GM12878 (cell line): ENCODE measurements at regions not wholly inside any gene's neighbourhood (a gene's known extent, or its start where the extent isn't known, plus 50 kb on each side); places are given as distances from the start of the nearest gene placed in this dataset.

Experiments used
- ATAC-seq: fragments of 200-7000 bp; cut with Tn5 transposase; 3 replicates; pipeline ENCODE4 v1.9.1; 2020; ENCODE audit warnings: mild to moderate bottlenecking, moderate library complexity
- BruUV-seq: library from RNA; stranded (reverse); fragments of 400-500 nt; replicated peaks from 2 replicates; lab custom pipeline; 2021; lab: Mats Ljungman, UMichigan
- CTCF ChIA-PET: fragments of 300-600 bp; sonication (Branson Sonifier 250); formaldehyde crosslinking; extraction: SDS; loops from one replicate; lab custom pipeline; 2021; ENCODE audit warnings: inconsistent platforms; lab: Yijun Ruan, JAX
- POLR2A ChIA-PET: fragments of 350-600 bp; formaldehyde crosslinking; extraction: SDS; loops from one replicate; lab custom pipeline; 2021; ENCODE audit warnings: inconsistent platforms; lab: Charles Lee
- RAD21 ChIA-PET: fragments of 300-600 bp; sonication (Branson Sonifier 250); formaldehyde crosslinking; loops from one replicate; lab custom pipeline; 2023; ENCODE audit warnings: antibody characterized with exemption; ENCODE audit not compliant: unreplicated experiment; lab: Charles Lee
- SMC1A ChIA-PET: fragments of 300-600 bp; sonication (Branson Sonifier 250); formaldehyde crosslinking; loops from one replicate; lab custom pipeline; 2023; ENCODE audit not compliant: unreplicated experiment, uncharacterized antibody; lab: Charles Lee
- DNase-seq: peaks from one replicate; pipeline ENCODE4 v3.0.0-alpha.2; 2011; ENCODE audit warnings: low read depth, low spot score
- FAIRE-seq: peaks from 3 replicates; lab custom pipeline; 2011; peaks lifted over from hg19 to GRCh38; lab: Jason Lieb, UNC
- H2AFZ ChIP-seq: 2 replicates; pipeline ENCODE4 v1.6.0; 2011; ENCODE audit warnings: low read depth, low read length, control low read depth; ENCODE audit not compliant: control insufficient read depth
- H3K27ac ChIP-seq: 2 replicates; pipeline ENCODE4 v1.5.1; 2011; ENCODE audit warnings: control low read depth; ENCODE audit not compliant: control insufficient read depth, insufficient read depth
- H3K27me3 ChIP-seq, 2 experiments: replicated peaks in 1 of 2; 2 replicates each; pipeline versions ENCODE4 v1.6.0 to v1.6.1; 2011; ENCODE audit warnings: low read length in 1 of 2; ENCODE audit not compliant: control insufficient read depth in 2 of 2, insufficient read depth in 2 of 2
- H3K36me3 ChIP-seq, 2 experiments: 2 replicates each; pipeline ENCODE4 v1.5.1; 2011; ENCODE audit warnings: low read length in 1 of 2; ENCODE audit not compliant: control insufficient read depth in 2 of 2, insufficient read depth in 2 of 2
- H3K4me1 ChIP-seq: 2 replicates; pipeline ENCODE4 v1.6.1; 2011; ENCODE audit warnings: mild to moderate bottlenecking, low read length, moderate library complexity, mixed read lengths; ENCODE audit not compliant: control insufficient read depth, insufficient read depth
- H3K4me2 ChIP-seq: 2 replicates; pipeline ENCODE4 v1.6.0; 2011; ENCODE audit warnings: control low read depth; ENCODE audit not compliant: control insufficient read depth, insufficient read depth
- H3K4me3 ChIP-seq: fragments of 200-600 bp; sonication (generic); 2 replicates; pipeline ENCODE4 v1.5.1; 2016
- H3K79me2 ChIP-seq: 2 replicates; pipeline ENCODE4 v1.6.0; 2011; ENCODE audit warnings: low read length; ENCODE audit not compliant: control insufficient read depth, insufficient read depth
- H3K9ac ChIP-seq: 2 replicates; pipeline ENCODE4 v1.8.0; 2011; ENCODE audit warnings: low read length, control low read depth, mixed read lengths; ENCODE audit not compliant: control insufficient read depth, insufficient read depth
- H3K9me3 ChIP-seq: replicated peaks from 3 replicates; pipeline ENCODE4 v1.5.1; 2011; ENCODE audit warnings: mild to moderate bottlenecking, low read length; ENCODE audit not compliant: control insufficient read depth, insufficient read depth
- H4K20me1 ChIP-seq: 2 replicates; pipeline ENCODE4 v1.6.0; 2011; ENCODE audit not compliant: control insufficient read depth, insufficient read depth
- CUX1 ChIP-seq: IDR thresholded peaks from 2 replicates; pipeline ENCODE4 v1.6.1; 2012; ENCODE audit warnings: improper control_type of control experiment, low read depth, low read length; ENCODE audit not compliant: insufficient replicate concordance
- HDGF ChIP-seq: fragments of 450-650 bp; IDR thresholded peaks from 2 replicates; pipeline ENCODE4 v1.6.1; 2016; ENCODE audit warnings: antibody characterized with exemption
- KAT2A ChIP-seq: conservative IDR thresholded peaks from 2 replicates; pipeline ENCODE4 v1.6.1; 2011; ENCODE audit warnings: low read depth, low read length; ENCODE audit not compliant: control insufficient read depth
- MEF2A ChIP-seq: IDR thresholded peaks from 2 replicates; pipeline ENCODE4 v1.6.1; 2011; ENCODE audit warnings: low read depth, mild to moderate bottlenecking, low read length, moderate library complexity; ENCODE audit not compliant: insufficient read depth
- NBN ChIP-seq: fragments of 450-650 bp; IDR thresholded peaks from 2 replicates; pipeline ENCODE4 v1.6.1; 2016
- PAX5 ChIP-seq: IDR thresholded peaks from 2 replicates; pipeline ENCODE4 v1.6.1; 2011; ENCODE audit warnings: low read depth, low read length, borderline replicate concordance
- PKNOX1 ChIP-seq: fragments of 450-650 bp; IDR thresholded peaks from 2 replicates; pipeline ENCODE4 v1.6.1; 2016; ENCODE audit warnings: mild to moderate bottlenecking
- RAD51 ChIP-seq: fragments of 450-650 bp; IDR thresholded peaks from 2 replicates; pipeline ENCODE4 v1.6.1; 2016; ENCODE audit warnings: moderate library complexity, mild to moderate bottlenecking, inconsistent platforms
- SMAD1 ChIP-seq: fragments of 450-650 bp; IDR thresholded peaks from 2 replicates; pipeline ENCODE4 v1.6.1; 2018; ENCODE audit warnings: mild to moderate bottlenecking, low read depth; ENCODE audit not compliant: partially characterized antibody
- TAF1 ChIP-seq: IDR thresholded peaks from 2 replicates; pipeline ENCODE4 v1.6.1; 2011; ENCODE audit warnings: mild to moderate bottlenecking, low read depth, low read length, borderline replicate concordance
- TCF3 ChIP-seq: IDR thresholded peaks from 2 replicates; pipeline ENCODE4 v1.6.1; 2012; ENCODE audit warnings: low read depth, mild to moderate bottlenecking, low read length, borderline replicate concordance; ENCODE audit not compliant: insufficient read depth
- ZBED1 ChIP-seq: IDR thresholded peaks from 2 replicates; pipeline ENCODE4 v1.6.1; 2016; ENCODE audit warnings: borderline replicate concordance
- ZNF622 ChIP-seq: fragments of 450-650 bp; IDR thresholded peaks from 2 replicates; pipeline ENCODE4 v1.6.1; 2017; ENCODE audit warnings: mild to moderate bottlenecking, inconsistent platforms
- ZZZ3 ChIP-seq: IDR thresholded peaks from 2 replicates; pipeline ENCODE4 v1.6.1; 2011; ENCODE audit warnings: low read depth; ENCODE audit not compliant: control insufficient read depth, insufficient read length
- WGBS: methylation state at CpG from one replicate; pipeline ENCODE4 v1.1.6; 2016; ENCODE audit warnings: low lambda C conversion rate; ENCODE audit not compliant: insufficient replicate concordance, insufficient coverage; ENCODE audit errors: missing lambda C conversion rate; 5-methylcytosine and 5-hydroxymethylcytosine counted together
- in situ Hi-C: fragments of 300-500 bp; cut with MboI; formaldehyde crosslinking; loops from 9 replicates; pipeline ENCODE4 v1.14.3; 2018; ENCODE audit warnings: mixed read lengths
- intact Hi-C: fragments of 100-400 bp; cut with micrococcal nuclease; formaldehyde crosslinking; loops from one replicate; pipeline ENCODE4 v1.14.2; 2022; ENCODE audit not compliant: unreplicated experiment

- no peaks in the 10 kb centered on the region for H3K79me2 ChIP-seq
- SMC1A ChIA-PET, result interaction anchor here (0.7 kb wide), 1 partner anchor 35 kb away, joined by 3 read pairs; no protein-coding TSS in a partner anchor
- no peak overlapping the region for H3K27ac ChIP-seq
- ATAC-seq, result no peak
- in situ Hi-C loops, result no loop called here
- H3K9me3 ChIP-seq, result no peaks in the 10 kb centered on the region
- no peaks in the 10 kb centered on the region for H3K36me3 ChIP-seq
- 20% methylated on average over 4 of the region's 4 CpGs for WGBS
- H2AFZ ChIP-seq, result no peak overlapping the region
- RAD21 ChIA-PET, result interaction anchor here (1.0 kb wide), 1 partner anchor 11 kb away, joined by 3 read pairs; no protein-coding TSS in a partner anchor
- H3K4me2 ChIP-seq, result no peak overlapping the region
- no peaks in the 10 kb centered on the region for H4K20me1 ChIP-seq
- H3K4me1 ChIP-seq, result no peaks in the 10 kb centered on the region
- intact Hi-C loops, result no loop called here
- FAIRE-seq, result no peak
- TF ChIP-seq TAF1 (no peak), PAX5 (no peak), HDGF (no peak), MEF2A (no peak), RAD51 (no peak), NBN (no peak), KAT2A (no peak), CUX1 (no peak), TCF3 (no peak), SMAD1 (no peak), ZZZ3 (no peak), ZNF622 (no peak), PKNOX1 (no peak), ZBED1 (no peak)
- BruUV-seq, result no TSS peak
- CTCF ChIA-PET, result interaction anchor here (1.2 kb wide), 1 partner anchor 39 kb away, joined by 3 read pairs; no protein-coding TSS in a partner anchor
- H3K9ac ChIP-seq, result no peak overlapping the region
- H3K27me3 ChIP-seq, result 0 out of 4 replicates have a peak, but pooled peaks cover 0 to 3% of the 10 kb centered on the region in 2 experiments
- no peak for DNase-seq
- POLR2A ChIA-PET, result no interaction called here
- H3K4me3 ChIP-seq, result no peak overlapping the region
Observed at GRCh38 chr9:20189871-20190270, 401.0 kb upstream of the SLC24A2 start.
